Omental fat pad (tissue), 3 donors: ENCODE measurements at regions not wholly inside any gene's neighbourhood (a gene's known extent, or its start where the extent isn't known, plus 50 kb on each side); places are given as distances from the start of the nearest gene placed in this dataset.
A peak's percentile ranks its signal among the peaks of the same experiment; 100 is the strongest.

Experiments used
- ATAC-seq: fragments of 150-250 bp; one replicate; pipeline ENCODE4 v1.9.1; 2016; ENCODE audit warnings: mild to moderate bottlenecking, moderate library complexity; ENCODE audit not compliant: low FRiP score
- DNase-seq: peaks from one replicate; pipeline ENCODE4 v3.0.0-alpha.2; 2019; ENCODE audit warnings: low spot score
- CTCF ChIP-seq, 3 donors: fragments of 450-650 bp; IDR thresholded peaks; one replicate each; pipeline ENCODE4 v1.5.1; 2016 to 2017; ENCODE audit warnings: antibody characterized with exemption in 3 of 3, mild to moderate bottlenecking in 3 of 3, moderate library complexity in 2 of 3

- TF ChIP-seq CTCF (IDR thresholded peaks at IDR 0.05), result no peak
- DNase-seq (no peak), ATAC-seq (no peak)
Observed at GRCh38 chr10:114762811-114763210, 58.8 kb upstream of the FHIP2A start.

DNA sequence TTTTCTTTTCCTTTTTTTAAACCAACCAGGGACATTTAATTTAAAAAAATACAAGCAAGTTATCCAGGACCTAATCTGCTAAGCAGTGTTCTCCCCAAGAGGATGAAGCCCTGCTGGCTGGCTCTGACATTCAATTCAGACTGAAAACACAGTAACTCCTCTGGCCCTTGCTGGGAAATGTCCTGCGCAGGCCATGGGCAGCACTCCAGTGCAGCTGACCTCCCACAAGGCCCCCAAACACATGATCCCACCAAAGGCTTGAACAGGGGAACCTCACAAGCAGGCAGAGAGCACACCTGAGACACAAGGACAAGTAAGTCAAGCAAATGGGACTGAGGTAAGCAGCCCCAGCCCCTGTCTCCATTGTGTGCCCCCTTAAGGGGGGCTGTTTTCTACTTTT lies 56.9 kb upstream of the FHIP2A start:
- no peak for ATAC-seq
- no peak for TF ChIP-seq CTCF (IDR thresholded peaks at IDR 0.05)

GRCh38 chr10:114766470-114766869 lies 55.1 kb upstream of the FHIP2A start:
- no peak for TF ChIP-seq CTCF (IDR thresholded peaks at IDR 0.05)
- no peak for DNase-seq
- no peak for ATAC-seq

More for the DNA sequence above, 56.9 kb upstream of the FHIP2A start:
- no peak for DNase-seq

DNA sequence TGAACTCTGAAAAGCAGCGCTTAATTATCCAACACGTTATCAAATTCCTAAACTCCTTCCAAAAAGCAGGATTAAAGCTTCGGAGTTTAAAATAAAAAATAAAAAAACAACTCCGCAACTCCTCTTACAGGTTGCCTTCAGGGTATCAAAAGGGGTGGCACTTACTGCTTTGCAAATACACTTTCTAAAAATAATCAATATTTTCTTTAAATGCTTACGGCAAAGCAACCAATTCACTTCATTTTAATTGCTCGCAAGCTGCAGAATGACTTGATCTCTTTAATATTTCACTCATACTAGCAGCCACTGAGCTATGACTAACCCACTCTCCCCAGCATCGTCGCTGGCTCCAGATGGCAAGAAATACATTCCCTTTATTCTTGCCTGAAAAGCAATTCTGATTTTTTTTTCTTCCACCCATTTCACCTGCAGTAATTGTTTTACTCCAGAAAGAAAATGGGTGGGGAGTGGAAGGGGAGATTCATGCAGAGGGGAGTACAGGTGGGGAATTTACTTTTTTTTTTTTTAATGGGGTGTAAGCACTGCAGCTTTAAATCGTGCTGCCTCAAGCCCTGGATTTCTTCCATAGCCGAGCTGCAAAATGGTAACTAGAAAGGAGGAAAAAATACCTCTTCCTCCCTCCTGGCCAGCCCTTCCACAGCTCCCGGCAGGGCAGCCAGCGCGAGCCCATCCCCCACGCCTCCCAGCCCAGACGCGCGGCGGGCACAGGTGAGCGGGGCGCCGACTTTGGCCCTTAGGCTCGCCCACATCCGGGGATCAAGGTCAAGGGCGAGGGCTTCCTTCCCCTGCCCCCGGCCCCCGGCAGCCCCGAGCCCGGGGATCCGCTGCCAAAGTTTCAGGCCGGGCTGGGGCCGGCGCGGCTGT lies 54.2 kb upstream of the FHIP2A start:
- DNase-seq, result no peak
- TF ChIP-seq CTCF (IDR thresholded peaks at IDR 0.05), result no peak
- ATAC-seq, result peak; percentile 46

DNA sequence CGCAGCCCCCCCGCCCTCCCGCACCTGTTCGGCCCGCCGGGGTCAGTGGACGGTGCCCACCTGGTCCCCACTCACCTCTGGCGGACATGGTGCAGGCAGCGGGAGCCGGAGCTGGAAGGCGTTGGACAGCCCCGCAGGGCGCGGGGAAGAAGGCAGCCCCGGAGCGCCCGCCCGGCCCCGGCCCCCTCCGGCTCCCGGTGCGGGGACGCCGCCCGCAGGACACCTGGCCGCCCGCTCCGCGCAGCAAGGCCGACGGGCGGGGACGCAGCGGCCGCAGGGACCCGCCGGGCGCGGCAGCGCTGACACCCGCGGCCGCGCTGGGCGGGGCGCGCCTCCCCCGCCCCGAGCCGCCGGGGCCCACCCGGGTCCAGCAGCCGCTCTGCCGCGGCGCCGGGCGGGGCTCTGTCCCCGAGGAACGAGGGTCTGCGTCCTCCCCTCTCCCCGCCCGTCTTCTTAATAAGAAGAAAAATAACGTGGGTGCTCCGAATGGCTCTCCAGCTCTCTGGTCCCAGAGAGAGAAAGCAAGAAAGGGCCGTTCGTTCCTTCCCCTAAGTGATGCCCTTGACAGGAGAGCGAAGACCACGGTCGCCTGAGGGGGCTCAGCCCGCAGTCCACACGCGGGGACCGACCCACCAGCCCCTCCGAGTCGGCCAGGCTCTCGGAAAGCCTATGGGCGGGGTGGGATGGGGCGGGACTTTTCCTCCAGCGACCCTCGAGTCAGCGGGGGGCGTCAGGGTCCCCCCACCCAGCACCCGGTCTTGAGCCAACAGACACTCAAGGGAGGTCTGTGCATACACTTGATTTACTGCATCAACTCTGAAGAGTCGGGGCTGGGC lies 53.4 kb upstream of the FHIP2A start:
- no peak for DNase-seq
- TF ChIP-seq CTCF (IDR thresholded peaks at IDR 0.05), result no peak
- peak; percentile 46 for ATAC-seq

DNA sequence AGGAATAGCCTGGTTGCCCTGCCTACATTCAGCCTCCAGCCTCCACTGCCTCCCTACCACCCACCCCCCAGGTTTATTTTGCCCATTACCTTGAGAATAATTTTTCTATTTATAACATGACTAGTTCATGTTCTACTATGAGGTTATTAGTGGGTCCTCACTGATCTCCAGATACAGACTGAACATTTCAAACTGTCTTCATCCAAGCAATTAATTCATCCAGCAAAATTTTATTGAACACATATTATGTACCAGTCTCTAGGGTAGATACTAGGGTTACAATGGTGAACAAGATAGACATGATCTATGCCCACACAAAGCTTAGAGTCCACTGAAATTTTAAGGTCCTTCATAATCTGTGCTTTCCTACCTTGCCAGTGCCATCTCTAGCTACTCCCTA lies 51.6 kb upstream of the FHIP2A start:
- DNase-seq (no peak), ATAC-seq (no peak)
- TF ChIP-seq CTCF (IDR thresholded peaks at IDR 0.05), result no peak
